HG03064 (cell line): ENCODE measurements at regions not wholly inside any gene's neighbourhood (a gene's known extent, or its start where the extent isn't known, plus 50 kb on each side); places are given as distances from the start of the nearest gene placed in this dataset.

Source experiments
- ATAC-seq: cut with Tn5 transposase; IDR thresholded peaks from one replicate; pipeline ENCODE4 v1.9.1; 2021; ENCODE audit warnings: low read depth; ENCODE audit not compliant: unreplicated experiment

- ATAC-seq, result no peak
These were observed 571.8 kb downstream of the TUSC7 start for GRCh38 chr3:117281371-117281770.

- ATAC-seq, result no peak
These were observed 573.0 kb downstream of the TUSC7 start for GRCh38 chr3:117282566-117282965.

GRCh38 chr3:117285737-117286136, 576.2 kb downstream of the TUSC7 start:
- no peak for ATAC-seq

- no peak for ATAC-seq
These were observed 576.9 kb downstream of the TUSC7 start for GRCh38 chr3:117286488-117286887.

GRCh38 chr3:117287602-117288001, 578.0 kb downstream of the TUSC7 start:
- ATAC-seq, result no peak

GRCh38 chr3:117291476-117291875, 581.9 kb downstream of the TUSC7 start:
- no peak for ATAC-seq

- ATAC-seq, result no peak
These were observed 587.5 kb downstream of the TUSC7 start for GRCh38 chr3:117297065-117297464.

- no peak for ATAC-seq
These were observed 588.0 kb downstream of the TUSC7 start for GRCh38 chr3:117297541-117297940.

GRCh38 chr3:117298273-117298672, 588.7 kb downstream of the TUSC7 start:
- no peak for ATAC-seq

- ATAC-seq, result no peak
These were observed 592.8 kb downstream of the TUSC7 start for GRCh38 chr3:117302428-117302827.

- no peak for ATAC-seq
These were observed 593.9 kb downstream of the TUSC7 start for GRCh38 chr3:117303443-117303842.

- no peak for ATAC-seq
These were observed 595.1 kb downstream of the TUSC7 start for GRCh38 chr3:117304681-117305080.

- ATAC-seq, result no peak
These were observed 596.1 kb downstream of the TUSC7 start for GRCh38 chr3:117305681-117306080.

GRCh38 chr3:117306299-117306698, 596.7 kb downstream of the TUSC7 start:
- ATAC-seq, result no peak

GRCh38 chr3:117308353-117308752, 598.8 kb downstream of the TUSC7 start:
- no peak for ATAC-seq

- ATAC-seq, result no peak
These were observed 599.2 kb downstream of the TUSC7 start for GRCh38 chr3:117308756-117309155.

- no peak for ATAC-seq
These were observed 601.0 kb downstream of the TUSC7 start for GRCh38 chr3:117310536-117310935.

GRCh38 chr3:117314441-117315150, 605.0 kb downstream of the TUSC7 start:
- no peak for ATAC-seq

- no peak for ATAC-seq
These were observed 613.3 kb downstream of the TUSC7 start for GRCh38 chr3:117322866-117323265.

GRCh38 chr3:117346901-117347300, 637.3 kb downstream of the TUSC7 start:
- no peak for ATAC-seq

- no peak for ATAC-seq
These were observed 639.3 kb downstream of the TUSC7 start for GRCh38 chr3:117348884-117349283.

GRCh38 chr3:117349566-117349965, 640.0 kb downstream of the TUSC7 start:
- no peak for ATAC-seq

- no peak for ATAC-seq
These were observed 640.8 kb downstream of the TUSC7 start for GRCh38 chr3:117350371-117350770.
